ENCODE measurements at regions not wholly inside any gene's neighbourhood (a gene's known extent, or its start where the extent isn't known, plus 50 kb on each side); places are given as distances from the start of the nearest gene placed in this dataset.

DNA sequence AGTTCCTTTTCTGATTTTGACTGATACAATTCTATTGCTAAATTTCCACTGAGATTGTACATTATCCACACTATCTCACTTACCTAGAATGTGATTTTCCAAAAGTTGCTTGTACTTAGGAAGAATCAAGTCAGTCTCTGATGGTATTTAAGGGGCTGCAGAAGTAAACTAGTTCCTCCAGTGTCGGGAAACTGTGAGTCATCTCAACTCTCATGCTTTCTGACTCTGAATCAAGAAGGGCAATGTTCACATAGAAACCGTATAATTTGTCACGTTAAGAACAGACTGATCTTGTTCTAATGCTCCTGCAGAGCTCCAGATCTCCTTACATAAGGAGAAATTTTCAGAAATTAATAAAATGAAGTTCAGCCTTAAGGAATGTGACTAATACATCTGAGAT lies 369.3 kb downstream of the KLF5 start:
- TF ChIP-seq, protein P1, sequence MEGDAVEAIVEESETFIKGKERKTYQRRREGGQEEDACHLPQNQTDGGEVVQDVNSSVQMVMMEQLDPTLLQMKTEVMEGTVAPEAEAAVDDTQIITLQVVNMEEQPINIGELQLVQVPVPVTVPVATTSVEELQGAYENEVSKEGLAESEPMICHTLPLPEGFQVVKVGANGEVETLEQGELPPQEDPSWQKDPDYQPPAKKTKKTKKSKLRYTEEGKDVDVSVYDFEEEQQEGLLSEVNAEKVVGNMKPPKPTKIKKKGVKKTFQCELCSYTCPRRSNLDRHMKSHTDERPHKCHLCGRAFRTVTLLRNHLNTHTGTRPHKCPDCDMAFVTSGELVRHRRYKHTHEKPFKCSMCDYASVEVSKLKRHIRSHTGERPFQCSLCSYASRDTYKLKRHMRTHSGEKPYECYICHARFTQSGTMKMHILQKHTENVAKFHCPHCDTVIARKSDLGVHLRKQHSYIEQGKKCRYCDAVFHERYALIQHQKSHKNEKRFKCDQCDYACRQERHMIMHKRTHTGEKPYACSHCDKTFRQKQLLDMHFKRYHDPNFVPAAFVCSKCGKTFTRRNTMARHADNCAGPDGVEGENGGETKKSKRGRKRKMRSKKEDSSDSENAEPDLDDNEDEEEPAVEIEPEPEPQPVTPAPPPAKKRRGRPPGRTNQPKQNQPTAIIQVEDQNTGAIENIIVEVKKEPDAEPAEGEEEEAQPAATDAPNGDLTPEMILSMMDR (IDR thresholded peaks at IDR 0.05; ENCODE audit: low read depth, low read length) = no peak
- H3K4me3 ChIP-seq (ENCODE audit: low read depth, low read length) = no peak overlapping the region
- DNase-seq (ENCODE audit: low read depth, low spot score) = peak; percentile 90
- in situ Hi-C loops (cut with HindIII; ENCODE audit: low sequenced_read_pairs) = no loop called here

DNA sequence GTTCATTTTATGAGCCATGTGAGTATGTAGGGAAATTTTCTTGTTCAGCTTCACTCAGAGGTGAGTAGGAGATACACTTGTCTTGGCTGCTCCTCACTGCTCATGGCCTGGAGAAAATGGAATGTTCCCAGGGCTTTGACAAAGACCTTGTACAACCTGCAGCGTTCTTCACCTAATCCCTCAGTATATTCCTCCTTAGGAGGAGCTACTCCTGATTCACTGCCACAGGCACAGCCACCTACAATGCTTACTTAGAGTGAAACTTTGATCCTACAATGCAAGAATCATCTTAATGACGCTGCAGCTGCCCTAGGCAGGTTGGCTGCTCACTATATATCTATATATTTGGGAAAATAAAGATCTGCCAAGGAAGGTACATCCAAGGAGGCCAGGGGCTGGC lies 364.2 kb downstream of the KLF5 start:
- in situ Hi-C loops (cut with HindIII; ENCODE audit: low sequenced_read_pairs) = no loop called here
- no peak for DNase-seq (ENCODE audit: low read depth, low spot score)
- H3K4me3 ChIP-seq (ENCODE audit: low read depth, low read length) = no peak overlapping the region
- TF ChIP-seq, protein P1 (IDR thresholded peaks at IDR 0.05; ENCODE audit: low read depth, low read length) = no peak

DNA sequence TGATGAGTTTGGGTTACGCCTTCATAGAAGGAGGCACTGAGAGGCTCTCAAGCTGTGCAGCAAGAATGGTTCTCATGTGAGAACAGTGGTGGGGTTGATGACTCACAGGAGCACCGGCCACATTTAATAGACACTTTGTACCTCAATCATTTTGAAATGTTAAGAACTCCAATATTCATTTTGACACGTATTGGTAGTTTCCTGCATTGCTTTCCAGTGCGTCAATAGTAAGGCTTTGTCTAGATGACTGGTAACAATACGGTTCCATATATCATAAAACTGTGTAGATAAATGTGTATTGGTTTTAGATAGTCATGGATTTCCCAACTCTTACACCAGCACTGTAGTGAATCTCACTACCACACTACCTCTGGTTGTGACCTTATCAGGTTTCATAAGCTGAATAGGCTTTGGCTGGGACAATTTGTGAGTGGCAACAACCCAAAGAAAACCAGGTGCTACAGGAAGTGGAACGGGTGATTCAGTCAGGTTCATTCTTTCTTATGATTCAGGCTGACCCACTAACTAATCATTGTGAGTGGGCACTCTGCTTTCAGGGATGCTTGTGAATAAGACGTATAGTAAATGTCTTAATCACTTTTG lies 362.6 kb downstream of the KLF5 start:
- in situ Hi-C loops (cut with HindIII; ENCODE audit: low sequenced_read_pairs) = no loop called here
- TF ChIP-seq, protein P1 (IDR thresholded peaks at IDR 0.05; ENCODE audit: low read depth, low read length) = no peak
- DNase-seq (ENCODE audit: low read depth, low spot score) = peak; percentile 88
- H3K4me3 ChIP-seq (ENCODE audit: low read depth, low read length) = no peak overlapping the region

DNA sequence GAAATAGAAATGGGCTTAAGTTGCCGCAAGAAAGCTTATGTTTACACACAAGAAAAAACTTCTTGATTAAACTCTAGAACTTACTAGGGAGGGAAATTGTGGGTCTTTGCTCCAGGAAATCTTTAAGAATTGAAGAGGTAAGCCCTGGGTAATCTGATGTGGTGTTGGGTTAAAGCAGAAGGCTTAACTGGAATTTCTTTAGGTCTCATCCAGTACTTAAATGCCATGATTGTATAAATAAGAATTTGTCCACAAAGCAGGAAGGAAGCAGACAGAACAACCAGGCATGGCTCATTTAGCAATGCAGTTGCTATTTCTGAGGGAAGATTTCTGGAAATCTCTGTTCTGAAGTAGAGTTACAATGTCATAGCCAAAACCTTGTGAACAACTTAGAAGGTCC lies 360.4 kb downstream of the KLF5 start:
- H3K4me3 ChIP-seq (ENCODE audit: low read depth, low read length) = no peak overlapping the region
- DNase-seq (ENCODE audit: low read depth, low spot score) = peak; percentile 42
- in situ Hi-C loops (cut with HindIII; ENCODE audit: low sequenced_read_pairs) = no loop called here
- TF ChIP-seq, protein P1 (IDR thresholded peaks at IDR 0.05; ENCODE audit: low read depth, low read length) = no peak

DNA sequence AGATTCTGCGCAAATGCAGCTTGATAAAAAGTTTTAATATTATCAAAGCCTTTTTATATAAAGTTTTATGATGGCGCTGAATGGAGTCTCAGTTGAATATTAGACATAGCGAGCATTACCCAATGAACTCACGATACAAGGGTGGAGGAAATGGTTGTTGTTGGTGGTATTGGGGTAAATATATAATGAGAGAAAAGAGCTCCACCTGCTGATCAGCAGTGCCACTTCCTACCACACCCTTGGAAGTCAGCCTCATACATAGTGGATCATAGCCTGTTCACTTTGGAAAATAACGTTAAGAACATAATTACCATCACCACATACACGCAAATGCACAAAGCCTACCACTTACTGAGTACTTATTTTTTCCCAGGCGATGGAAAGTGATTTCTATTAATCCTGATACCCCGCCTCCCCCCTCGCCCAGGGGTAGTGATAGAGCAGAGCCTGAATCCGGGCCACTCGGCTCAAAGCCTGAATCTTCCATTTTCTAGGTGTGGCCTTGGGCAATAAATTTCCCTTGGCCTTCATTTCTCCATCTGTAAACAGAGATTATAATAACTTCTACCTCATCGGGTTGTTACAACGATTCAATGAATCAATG lies 358.3 kb downstream of the KLF5 start:
- in situ Hi-C loops (cut with HindIII; ENCODE audit: low sequenced_read_pairs) = no loop called here
- DNase-seq (ENCODE audit: low read depth, low spot score) = no peak

DNA sequence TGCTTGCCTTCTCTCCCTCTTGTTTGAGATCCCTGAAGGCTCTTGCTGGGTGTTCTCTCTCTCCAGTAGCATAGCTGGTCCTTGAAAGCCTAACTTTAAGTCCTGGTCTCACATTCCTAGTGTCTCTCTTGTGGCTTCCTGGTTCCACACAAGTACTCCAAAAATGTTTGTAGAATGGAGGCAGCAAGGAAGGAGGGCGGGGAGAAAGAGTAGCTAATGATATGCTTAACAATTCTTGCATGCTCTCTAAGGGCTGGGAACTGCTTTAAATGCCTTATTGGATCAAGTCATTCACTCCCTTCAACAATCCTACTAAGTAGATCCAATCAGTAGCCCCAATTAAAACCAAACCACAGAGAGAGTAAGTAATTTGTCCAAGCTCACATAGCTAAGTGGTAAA lies 357.3 kb downstream of the KLF5 start:
- peak; percentile 49 for DNase-seq (ENCODE audit: low read depth, low spot score)
- in situ Hi-C loops (cut with HindIII; ENCODE audit: low sequenced_read_pairs) = no loop called here
- TF ChIP-seq, protein P1 (IDR thresholded peaks at IDR 0.05; ENCODE audit: low read depth, low read length) = no peak
- no peak overlapping the region for H3K4me3 ChIP-seq (ENCODE audit: low read depth, low read length)

More for the DNA sequence above, 358.3 kb downstream of the KLF5 start:
- TF ChIP-seq, protein P1 (IDR thresholded peaks at IDR 0.05; ENCODE audit: low read depth, low read length) = no peak
- no peak overlapping the region for H3K4me3 ChIP-seq (ENCODE audit: low read depth, low read length)
